PC-3 (cell line): ENCODE measurements at regions not wholly inside any gene's neighbourhood (a gene's known extent, or its start where the extent isn't known, plus 50 kb on each side); places are given as distances from the start of the nearest gene placed in this dataset.

Experiments used
- ATAC-seq: fragments of 200-7000 bp; cut with Tn5 transposase; 2 replicates; pipeline ENCODE4 v1.9.1; 2020; ENCODE audit warnings: mild to moderate bottlenecking, moderate library complexity
- BruUV-seq: library from RNA; stranded (reverse); fragments of 400-500 nt; replicated peaks from 2 replicates; lab custom pipeline; 2021; lab: Mats Ljungman, UMichigan
- CTCF ChIA-PET: fragments of 300-600 bp; sonication (Branson Sonifier 250); formaldehyde crosslinking; loops from one replicate; lab custom pipeline; 2022; ENCODE audit warnings: antibody characterized with exemption; lab: Charles Lee
- POLR2A ChIA-PET: fragments of 300-600 bp; sonication (Branson Sonifier 250); formaldehyde crosslinking; loops from one replicate; lab custom pipeline; 2022; ENCODE audit warnings: antibody characterized with exemption; ENCODE audit not compliant: unreplicated experiment; lab: Charles Lee
- DNase-seq: peaks from one replicate; pipeline ENCODE4 v3.0.0-alpha.2; 2015
- H2AFZ ChIP-seq: fragments of 300-600 bp; sonication (generic); 2 replicates; pipeline ENCODE4 v1.6.0; 2016; ENCODE audit warnings: antibody characterized with exemption, low read length
- H3F3A ChIP-seq: fragments of 300-600 bp; sonication (generic); one replicate; pipeline ENCODE4 v1.6.0; 2017; ENCODE audit warnings: antibody characterized with exemption, low read length, control low read depth, mild to moderate bottlenecking; ENCODE audit not compliant: unreplicated experiment
- H3K27ac ChIP-seq: fragments of 300-600 bp; sonication (generic); 2 replicates; pipeline ENCODE4 v1.5.1; 2016; ENCODE audit warnings: mild to moderate bottlenecking, low read length
- H3K27me3 ChIP-seq: fragments of 300-600 bp; sonication (generic); 2 replicates; pipeline ENCODE4 v1.6.1; 2016; ENCODE audit warnings: low read length, mixed read lengths
- H3K36me3 ChIP-seq: fragments of 300-600 bp; sonication (generic); 2 replicates; pipeline ENCODE4 v1.6.1; 2016; ENCODE audit warnings: low read depth, mixed run types, low read length, mixed read lengths
- H3K4me1 ChIP-seq: fragments of 300-600 bp; sonication (generic); 2 replicates; pipeline ENCODE4 v1.5.1; 2016; ENCODE audit warnings: low read length; ENCODE audit not compliant: insufficient read depth
- H3K4me2 ChIP-seq: fragments of 300-600 bp; sonication (generic); 2 replicates; pipeline ENCODE4 v1.6.0; 2016; ENCODE audit warnings: low read length
- H3K4me3 ChIP-seq: fragments of 300-600 bp; sonication (generic); 2 replicates; pipeline ENCODE4 v1.5.1; 2016; ENCODE audit warnings: mild to moderate bottlenecking, low read length, mixed read lengths
- H3K79me2 ChIP-seq: fragments of 300-600 bp; sonication (generic); 2 replicates; pipeline ENCODE4 v1.6.1; 2017; ENCODE audit warnings: low read length, mixed read lengths
- H3K9ac ChIP-seq: fragments of 300-600 bp; sonication (generic); 2 replicates; pipeline ENCODE4 v1.6.0; 2016; ENCODE audit warnings: mild to moderate bottlenecking, low read length
- H3K9me2 ChIP-seq: fragments of 300-600 bp; sonication (generic); replicated peaks from 2 replicates; pipeline ENCODE4 v1.6.1; 2016; ENCODE audit warnings: mixed run types, low read length, mixed read lengths
- H3K9me3 ChIP-seq: fragments of 300-600 bp; sonication (generic); 2 replicates; pipeline ENCODE4 v1.6.1; 2016; ENCODE audit warnings: low read length, mixed read lengths
- H4K20me1 ChIP-seq: fragments of 300-600 bp; sonication (generic); 2 replicates; pipeline ENCODE4 v1.6.1; 2016; ENCODE audit warnings: low read length, mixed read lengths
- EZH2 ChIP-seq: fragments of 300-600 bp; sonication (generic); IDR thresholded peaks from one replicate; pipeline ENCODE4 v1.6.1; 2017; ENCODE audit warnings: antibody characterized with exemption, mild to moderate bottlenecking, low read length; ENCODE audit not compliant: unreplicated experiment
- EZH2phosphoT487 ChIP-seq: fragments of 300-600 bp; sonication (generic); IDR thresholded peaks from 2 replicates; pipeline ENCODE4 v1.6.1; 2018; ENCODE audit warnings: mild to moderate bottlenecking, antibody characterized with exemption, low read length, borderline replicate concordance
- intact Hi-C: fragments of 100-400 bp; cut with micrococcal nuclease; formaldehyde crosslinking; loops from 2 replicates; pipeline ENCODE4 v1.9.0; 2023
- TF ChIP-seq, protein P1 (sequence below): fragments of 300-600 bp; sonication (generic); conservative IDR thresholded peaks from 2 replicates; pipeline ENCODE4 v1.5.1; 2017; ENCODE audit warnings: antibody characterized with exemption, low read depth, mild to moderate bottlenecking, low read length

DNA sequence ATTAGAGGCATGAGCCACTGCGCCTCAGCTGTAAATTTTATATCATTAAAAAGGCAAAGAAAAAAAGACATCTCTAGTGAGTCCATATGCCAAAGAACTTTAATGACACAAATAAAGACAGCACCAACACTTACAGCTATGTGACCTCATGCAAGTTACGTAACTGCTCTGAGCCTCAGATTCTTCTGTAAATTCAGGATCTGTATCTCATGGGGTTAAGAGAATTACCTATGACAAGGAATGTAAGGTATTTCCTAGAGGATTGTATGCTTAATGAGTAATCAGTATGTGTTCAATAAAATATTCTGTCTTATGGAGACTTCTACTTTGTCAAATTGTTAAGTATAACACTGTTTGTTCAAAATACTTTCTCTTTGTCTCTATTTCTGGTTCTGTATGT, 274.0 kb upstream of the GLI3 start:
- TF ChIP-seq EZH2phosphoT487 (no peak), EZH2 (no peak)
- TF ChIP-seq, protein P1, sequence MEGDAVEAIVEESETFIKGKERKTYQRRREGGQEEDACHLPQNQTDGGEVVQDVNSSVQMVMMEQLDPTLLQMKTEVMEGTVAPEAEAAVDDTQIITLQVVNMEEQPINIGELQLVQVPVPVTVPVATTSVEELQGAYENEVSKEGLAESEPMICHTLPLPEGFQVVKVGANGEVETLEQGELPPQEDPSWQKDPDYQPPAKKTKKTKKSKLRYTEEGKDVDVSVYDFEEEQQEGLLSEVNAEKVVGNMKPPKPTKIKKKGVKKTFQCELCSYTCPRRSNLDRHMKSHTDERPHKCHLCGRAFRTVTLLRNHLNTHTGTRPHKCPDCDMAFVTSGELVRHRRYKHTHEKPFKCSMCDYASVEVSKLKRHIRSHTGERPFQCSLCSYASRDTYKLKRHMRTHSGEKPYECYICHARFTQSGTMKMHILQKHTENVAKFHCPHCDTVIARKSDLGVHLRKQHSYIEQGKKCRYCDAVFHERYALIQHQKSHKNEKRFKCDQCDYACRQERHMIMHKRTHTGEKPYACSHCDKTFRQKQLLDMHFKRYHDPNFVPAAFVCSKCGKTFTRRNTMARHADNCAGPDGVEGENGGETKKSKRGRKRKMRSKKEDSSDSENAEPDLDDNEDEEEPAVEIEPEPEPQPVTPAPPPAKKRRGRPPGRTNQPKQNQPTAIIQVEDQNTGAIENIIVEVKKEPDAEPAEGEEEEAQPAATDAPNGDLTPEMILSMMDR, result no peak
- H3K9ac ChIP-seq, result no peak overlapping the region
- no peaks in the 10 kb centered on the region for H3K9me3 ChIP-seq
- ChIA-PET CTCF (no interaction called here), POLR2A (no interaction called here)
- DNase-seq, result peak; percentile 84
- H3K9me2 ChIP-seq, result no peaks in the 10 kb centered on the region
- no peak overlapping the region for H3K27ac ChIP-seq
- no peaks in the 10 kb centered on the region for H4K20me1 ChIP-seq
- H2AFZ ChIP-seq, result peak overlapping the region; percentile 23; the same call in 1 of the 2 replicates
- no TSS peak for BruUV-seq
- peak overlapping the region; percentile 24 for H3K4me2 ChIP-seq
- peak; percentile 91 for ATAC-seq
- H3F3A ChIP-seq, result no peaks in the 10 kb centered on the region
- H3K4me3 ChIP-seq, result no peak overlapping the region
- no peaks in the 10 kb centered on the region for H3K27me3 ChIP-seq
- peaks cover 13% of the 10 kb centered on the region for H3K4me1 ChIP-seq
- H3K36me3 ChIP-seq, result no peaks in the 10 kb centered on the region
- no peaks in the 10 kb centered on the region for H3K79me2 ChIP-seq
- intact Hi-C loops, result no loop called here

DNA sequence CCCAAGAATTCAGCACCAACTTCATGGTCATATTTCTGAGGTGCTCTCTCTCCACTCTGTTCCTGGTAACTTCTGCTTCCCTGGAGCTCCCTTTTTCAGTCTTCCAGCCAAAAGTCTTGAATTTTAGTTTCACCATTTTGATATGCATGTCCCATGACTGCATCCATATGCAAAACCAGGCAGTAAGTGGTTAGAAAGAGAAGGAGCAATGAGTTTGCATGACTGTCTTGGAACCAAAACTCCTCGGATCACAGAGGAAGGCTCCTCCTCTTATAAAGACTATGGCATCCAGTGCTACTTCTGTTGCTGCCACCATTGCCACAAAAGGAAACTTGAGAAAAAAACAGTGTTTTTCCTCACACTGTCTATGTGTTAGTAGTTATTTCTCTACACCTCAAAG, 269.1 kb upstream of the GLI3 start:
- Histone ChIP-seq H3F3A (no peaks in the 10 kb centered on the region), H3K27ac (no peak overlapping the region), H3K9me3 (no peaks in the 10 kb centered on the region), H3K4me3 (no peak overlapping the region), H4K20me1 (no peaks in the 10 kb centered on the region), H2AFZ (no peak overlapping the region), H3K4me1 (peaks cover 10% of the 10 kb centered on the region), H3K36me3 (no peaks in the 10 kb centered on the region), H3K79me2 (no peaks in the 10 kb centered on the region), H3K9ac (no peak overlapping the region), H3K4me2 (no peak overlapping the region), H3K27me3 (no peaks in the 10 kb centered on the region), H3K9me2 (no peaks in the 10 kb centered on the region)
- no peak for DNase-seq
- intact Hi-C loops, result no loop called here
- CTCF ChIA-PET, result no interaction called here
- no peak for ATAC-seq
- no TSS peak for BruUV-seq
- POLR2A ChIA-PET, result no interaction called here
- TF ChIP-seq EZH2 (no peak), EZH2phosphoT487 (no peak)
- TF ChIP-seq, protein P1, result no peak

DNA sequence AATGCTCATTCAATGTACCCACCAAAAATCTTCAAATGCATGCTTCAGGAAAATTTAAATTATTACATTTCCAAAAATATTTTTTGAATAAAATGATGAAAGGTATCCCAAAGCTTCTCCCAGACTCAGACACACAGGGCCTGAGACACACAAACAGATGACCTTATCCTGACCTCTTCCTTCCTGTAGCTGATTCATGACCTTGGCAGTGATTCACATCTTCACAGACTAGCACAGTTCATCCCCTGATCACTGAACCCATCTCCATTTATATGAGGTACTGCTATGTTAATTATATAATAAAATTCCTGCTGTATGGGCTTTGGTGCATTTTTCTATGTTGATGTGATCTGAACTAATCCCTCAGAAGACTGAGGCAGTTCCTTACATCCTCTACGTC, 265.0 kb upstream of the GLI3 start:
- no peaks in the 10 kb centered on the region for H3K27me3 ChIP-seq
- no peaks in the 10 kb centered on the region for H3K79me2 ChIP-seq
- H3K4me1 ChIP-seq, result 0 out of 2 replicates have a peak, but pooled peaks cover 5% of the 10 kb centered on the region
- CTCF ChIA-PET, result no interaction called here
- peak; percentile 53 for ATAC-seq
- H3K27ac ChIP-seq, result no peak overlapping the region
- no peaks in the 10 kb centered on the region for H3K36me3 ChIP-seq
- no peak overlapping the region for H2AFZ ChIP-seq
- intact Hi-C loops, result no loop called here
- POLR2A ChIA-PET, result no interaction called here
- peak; percentile 26 for DNase-seq
- no peaks in the 10 kb centered on the region for H3F3A ChIP-seq
- H3K4me2 ChIP-seq, result no peak overlapping the region
- H3K9ac ChIP-seq, result no peak overlapping the region
- H4K20me1 ChIP-seq, result no peaks in the 10 kb centered on the region
- no TSS peak for BruUV-seq
- TF ChIP-seq EZH2 (no peak), EZH2phosphoT487 (no peak)
- TF ChIP-seq, protein P1, result no peak
- H3K9me3 ChIP-seq, result no peaks in the 10 kb centered on the region
- no peaks in the 10 kb centered on the region for H3K9me2 ChIP-seq
- H3K4me3 ChIP-seq, result no peak overlapping the region
